ENCODE measurements at regions not wholly inside any gene's neighbourhood (a gene's known extent, or its start where the extent isn't known, plus 50 kb on each side); places are given as distances from the start of the nearest gene placed in this dataset.

- no peak for TF ChIP-seq ZZZ3 (IDR thresholded peaks at IDR 0.05; ENCODE audit: control insufficient read depth, insufficient read length, low read depth)
- no peak for TF ChIP-seq MYC (IDR thresholded peaks at IDR 0.05; ENCODE audit: insufficient read depth, insufficient read length, insufficient replicate concordance, low read length, severe bottlenecking)
- no peak for TF ChIP-seq SREBF1 (IDR thresholded peaks at IDR 0.05; ENCODE audit: low read length)
- no peak for TF ChIP-seq RB1 (IDR thresholded peaks at IDR 0.05; ENCODE audit: borderline replicate concordance)
These were observed 221.2 kb upstream of the ATP6AP2 start (continued) for GRCh38 chrX:40359593-40359992.

- no peak overlapping the region for H2AFZ ChIP-seq (ENCODE audit: control insufficient read depth, low read depth, low read length)
- no peaks in the 10 kb centered on the region for H4K20me1 ChIP-seq (ENCODE audit: control insufficient read depth, insufficient read depth)
- no peak overlapping the region for H3K4me3 ChIP-seq
- no TSS peak for BruUV-seq (replicated peaks)
- ChIA-PET CTCF (no interaction called here), POLR2A (no interaction called here), RAD21 (ENCODE audit: unreplicated experiment) (no interaction called here), SMC1A (ENCODE audit: uncharacterized antibody, unreplicated experiment) (no interaction called here)
- WGBS (ENCODE audit: insufficient coverage, insufficient replicate concordance, low lambda C conversion rate, missing lambda C conversion rate): 69% methylated on average over 15 of the region's 15 CpGs
- H3K79me2 ChIP-seq (ENCODE audit: control insufficient read depth, insufficient read depth, low read length): no peaks in the 10 kb centered on the region
- no peak overlapping the region for H3K4me2 ChIP-seq (ENCODE audit: control insufficient read depth, insufficient read depth)
- no peaks in the 10 kb centered on the region for H3K36me3 ChIP-seq (ENCODE audit: control insufficient read depth in 2 of 2, insufficient read depth in 2 of 2, low read length in 1 of 2)
- no peak overlapping the region for H3K27ac ChIP-seq (ENCODE audit: control insufficient read depth, insufficient read depth)
- H3K9me3 ChIP-seq (replicated peaks; ENCODE audit: control insufficient read depth, insufficient read depth, low read length): no peaks in the 10 kb centered on the region; the same call in 2 of the 3 replicates
- H3K27me3 ChIP-seq (replicated peaks in 1 of 2; ENCODE audit: control insufficient read depth in 2 of 2, insufficient read depth in 2 of 2, low read length in 1 of 2): no peaks in the 10 kb centered on the region
- intact Hi-C loops (cut with micrococcal nuclease; ENCODE audit: unreplicated experiment) (no loop called here), in situ Hi-C loops (cut with MboI) (no loop called here)
- FAIRE-seq: no peak
- ATAC-seq: no peak
- no peak overlapping the region for H3K9ac ChIP-seq (ENCODE audit: control insufficient read depth, insufficient read depth, low read length)
- no peak for DNase-seq (ENCODE audit: low read depth, low spot score)
- H3K4me1 ChIP-seq (ENCODE audit: control insufficient read depth, insufficient read depth, low read length): no peaks in the 10 kb centered on the region
- no peak for TF ChIP-seq NBN (IDR thresholded peaks at IDR 0.05)
- TF ChIP-seq HDAC6 (IDR thresholded peaks at IDR 0.05; ENCODE audit: unreplicated experiment): no peak
- TF ChIP-seq POLR2A (IDR thresholded peaks at IDR 0.05; ENCODE audit: low read depth, low read length): no peak
- TF ChIP-seq CHD1 (IDR thresholded peaks at IDR 0.05; ENCODE audit: low read depth, low read length): no peak
- TF ChIP-seq ESRRA (IDR thresholded peaks at IDR 0.05; ENCODE audit: low read length): no peak
- no peak for TF ChIP-seq EP300 (IDR thresholded peaks at IDR 0.05; ENCODE audit: borderline replicate concordance in 1 of 2, control insufficient read depth in 1 of 2, low read depth in 2 of 2, low read length in 2 of 2)
- TF ChIP-seq SUZ12 (IDR thresholded peaks at IDR 0.05; ENCODE audit: unreplicated experiment): no peak
- no peak for TF ChIP-seq PKNOX1 (IDR thresholded peaks at IDR 0.05)
- TF ChIP-seq PAX8 (IDR thresholded peaks at IDR 0.05): no peak
- TF ChIP-seq ZBED1 (IDR thresholded peaks at IDR 0.05; ENCODE audit: borderline replicate concordance): no peak
- TF ChIP-seq, protein P1, sequence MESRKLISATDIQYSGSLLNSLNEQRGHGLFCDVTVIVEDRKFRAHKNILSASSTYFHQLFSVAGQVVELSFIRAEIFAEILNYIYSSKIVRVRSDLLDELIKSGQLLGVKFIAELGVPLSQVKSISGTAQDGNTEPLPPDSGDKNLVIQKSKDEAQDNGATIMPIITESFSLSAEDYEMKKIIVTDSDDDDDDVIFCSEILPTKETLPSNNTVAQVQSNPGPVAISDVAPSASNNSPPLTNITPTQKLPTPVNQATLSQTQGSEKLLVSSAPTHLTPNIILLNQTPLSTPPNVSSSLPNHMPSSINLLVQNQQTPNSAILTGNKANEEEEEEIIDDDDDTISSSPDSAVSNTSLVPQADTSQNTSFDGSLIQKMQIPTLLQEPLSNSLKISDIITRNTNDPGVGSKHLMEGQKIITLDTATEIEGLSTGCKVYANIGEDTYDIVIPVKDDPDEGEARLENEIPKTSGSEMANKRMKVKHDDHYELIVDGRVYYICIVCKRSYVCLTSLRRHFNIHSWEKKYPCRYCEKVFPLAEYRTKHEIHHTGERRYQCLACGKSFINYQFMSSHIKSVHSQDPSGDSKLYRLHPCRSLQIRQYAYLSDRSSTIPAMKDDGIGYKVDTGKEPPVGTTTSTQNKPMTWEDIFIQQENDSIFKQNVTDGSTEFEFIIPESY (IDR thresholded peaks at IDR 0.05): no peak
- no peak for TF ChIP-seq LARP7 (IDR thresholded peaks at IDR 0.05)
- TF ChIP-seq, protein P2, sequence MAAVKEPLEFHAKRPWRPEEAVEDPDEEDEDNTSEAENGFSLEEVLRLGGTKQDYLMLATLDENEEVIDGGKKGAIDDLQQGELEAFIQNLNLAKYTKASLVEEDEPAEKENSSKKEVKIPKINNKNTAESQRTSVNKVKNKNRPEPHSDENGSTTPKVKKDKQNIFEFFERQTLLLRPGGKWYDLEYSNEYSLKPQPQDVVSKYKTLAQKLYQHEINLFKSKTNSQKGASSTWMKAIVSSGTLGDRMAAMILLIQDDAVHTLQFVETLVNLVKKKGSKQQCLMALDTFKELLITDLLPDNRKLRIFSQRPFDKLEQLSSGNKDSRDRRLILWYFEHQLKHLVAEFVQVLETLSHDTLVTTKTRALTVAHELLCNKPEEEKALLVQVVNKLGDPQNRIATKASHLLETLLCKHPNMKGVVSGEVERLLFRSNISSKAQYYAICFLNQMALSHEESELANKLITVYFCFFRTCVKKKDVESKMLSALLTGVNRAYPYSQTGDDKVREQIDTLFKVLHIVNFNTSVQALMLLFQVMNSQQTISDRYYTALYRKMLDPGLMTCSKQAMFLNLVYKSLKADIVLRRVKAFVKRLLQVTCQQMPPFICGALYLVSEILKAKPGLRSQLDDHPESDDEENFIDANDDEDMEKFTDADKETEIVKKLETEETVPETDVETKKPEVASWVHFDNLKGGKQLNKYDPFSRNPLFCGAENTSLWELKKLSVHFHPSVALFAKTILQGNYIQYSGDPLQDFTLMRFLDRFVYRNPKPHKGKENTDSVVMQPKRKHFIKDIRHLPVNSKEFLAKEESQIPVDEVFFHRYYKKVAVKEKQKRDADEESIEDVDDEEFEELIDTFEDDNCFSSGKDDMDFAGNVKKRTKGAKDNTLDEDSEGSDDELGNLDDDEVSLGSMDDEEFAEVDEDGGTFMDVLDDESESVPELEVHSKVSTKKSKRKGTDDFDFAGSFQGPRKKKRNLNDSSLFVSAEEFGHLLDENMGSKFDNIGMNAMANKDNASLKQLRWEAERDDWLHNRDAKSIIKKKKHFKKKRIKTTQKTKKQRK (IDR thresholded peaks at IDR 0.05; ENCODE audit: low read depth, low read length): no peak
These were observed 221.8 kb upstream of the ATP6AP2 start for GRCh38 chrX:40358994-40359393.
